H9 (cell line): ENCODE measurements at regions not wholly inside any gene's neighbourhood (a gene's known extent, or its start where the extent isn't known, plus 50 kb on each side); places are given as distances from the start of the nearest gene placed in this dataset.

Experiments used
- DNase-seq: peaks from one replicate; pipeline ENCODE4 v3.0.0-alpha.2; 2017
- H2AFZ ChIP-seq: one replicate; pipeline ENCODE4 v1.6.1; 2013; ENCODE audit warnings: mild to moderate bottlenecking, low read length, control low read depth, moderate library complexity
- H2AK5ac ChIP-seq: 2 replicates; pipeline ENCODE4 v1.6.1; 2013; ENCODE audit warnings: low read length, control low read depth, mixed read lengths; ENCODE audit not compliant: insufficient read length
- H2BK120ac ChIP-seq: one replicate; pipeline ENCODE4 v1.6.1; 2013; ENCODE audit warnings: low read depth, mild to moderate bottlenecking, low read length, control low read depth, inconsistent platforms; ENCODE audit not compliant: poor library complexity, severe bottlenecking
- H2BK12ac ChIP-seq: 2 replicates; pipeline ENCODE4 v1.6.1; 2013; ENCODE audit warnings: low read length, control low read depth, mixed read lengths, low read depth; ENCODE audit not compliant: insufficient read length
- H2BK15ac ChIP-seq: 2 replicates; pipeline ENCODE4 v1.6.1; 2013; ENCODE audit warnings: low read depth, low read length, control low read depth
- H2BK20ac ChIP-seq: one replicate; pipeline ENCODE4 v1.6.1; 2013; ENCODE audit warnings: low read depth, mild to moderate bottlenecking, low read length, control low read depth, inconsistent platforms; ENCODE audit not compliant: poor library complexity, severe bottlenecking
- H2BK5ac ChIP-seq: 2 replicates; pipeline ENCODE4 v1.6.1; 2013; ENCODE audit warnings: low read length, control low read depth, mixed read lengths; ENCODE audit not compliant: insufficient read length
- H3K14ac ChIP-seq: 2 replicates; pipeline ENCODE4 v1.6.1; 2013; ENCODE audit warnings: low read length, control low read depth; ENCODE audit not compliant: insufficient read depth
- H3K18ac ChIP-seq: 2 replicates; pipeline ENCODE4 v1.6.1; 2013; ENCODE audit warnings: low read depth, mild to moderate bottlenecking, mixed read lengths, low read length, control low read depth; ENCODE audit not compliant: insufficient read length
- H3K23ac ChIP-seq: 2 replicates; pipeline ENCODE4 v1.6.1; 2013; ENCODE audit warnings: low read length, control low read depth, mixed read lengths, low read depth; ENCODE audit not compliant: insufficient read length
- H3K23me2 ChIP-seq: 2 replicates; pipeline ENCODE4 v1.6.1; 2013; ENCODE audit warnings: low read depth, mild to moderate bottlenecking, mixed read lengths, low read length, control low read depth; ENCODE audit not compliant: insufficient read length, poor library complexity, severe bottlenecking
- H3K27ac ChIP-seq: 2 replicates; pipeline ENCODE4 v1.5.1; 2013; ENCODE audit warnings: low read length, control low read depth, mixed read lengths, low read depth; ENCODE audit not compliant: insufficient read length
- H3K27me3 ChIP-seq: 2 replicates; pipeline ENCODE4 v1.6.1; 2013; ENCODE audit warnings: low read length, control low read depth, inconsistent platforms; ENCODE audit not compliant: insufficient read depth
- H3K4ac ChIP-seq: 2 replicates; pipeline ENCODE4 v1.6.1; 2013; ENCODE audit warnings: low read depth, mild to moderate bottlenecking, control low read depth, inconsistent platforms, low read length, moderate library complexity
- H3K4me1 ChIP-seq: 2 replicates; pipeline ENCODE4 v1.6.1; 2013; ENCODE audit warnings: low read length, control low read depth, inconsistent platforms; ENCODE audit not compliant: insufficient read depth
- H3K4me2 ChIP-seq: 2 replicates; pipeline ENCODE4 v1.6.1; 2013; ENCODE audit warnings: low read length, control low read depth, mixed read lengths; ENCODE audit not compliant: insufficient read length, insufficient read depth
- H3K56ac ChIP-seq: 2 replicates; pipeline ENCODE4 v1.6.1; 2013; ENCODE audit warnings: low read depth, mild to moderate bottlenecking, mixed read lengths, low read length, control low read depth; ENCODE audit not compliant: insufficient read length
- H3K79me1 ChIP-seq: 2 replicates; pipeline ENCODE4 v1.6.1; 2013; ENCODE audit warnings: low read depth, mild to moderate bottlenecking, moderate library complexity, low read length, control low read depth, inconsistent platforms; ENCODE audit not compliant: insufficient read depth, poor library complexity, severe bottlenecking
- H3K79me2 ChIP-seq: 2 replicates; pipeline ENCODE4 v1.6.1; 2013; ENCODE audit warnings: low read length, control low read depth, inconsistent platforms; ENCODE audit not compliant: insufficient read depth
- H3K9ac ChIP-seq: 2 replicates; pipeline ENCODE4 v1.6.1; 2013; ENCODE audit warnings: low read length, control low read depth, mixed read lengths; ENCODE audit not compliant: insufficient read length; ENCODE audit errors: extremely low read depth
- H3K9me3 ChIP-seq: one replicate; pipeline ENCODE4 v1.6.1; 2013; ENCODE audit warnings: low read depth, low read length, inconsistent platforms; ENCODE audit not compliant: control insufficient read depth
- H3T11ph ChIP-seq: one replicate; pipeline ENCODE4 v1.6.1; 2013; ENCODE audit warnings: mild to moderate bottlenecking, low read length, control low read depth, inconsistent platforms
- H4K20me1 ChIP-seq: one replicate; pipeline ENCODE4 v1.6.1; 2013; ENCODE audit not compliant: control insufficient read depth, insufficient read length, insufficient read depth
- H4K5ac ChIP-seq: 2 replicates; pipeline ENCODE4 v1.6.1; 2013; ENCODE audit warnings: low read depth, mild to moderate bottlenecking, mixed read lengths, low read length, control low read depth; ENCODE audit not compliant: insufficient read length
- H4K8ac ChIP-seq: replicated peaks from 2 replicates; pipeline ENCODE4 v1.6.1; 2013; ENCODE audit warnings: low read length, control low read depth, mixed read lengths, low read depth; ENCODE audit not compliant: insufficient read length
- H4K91ac ChIP-seq: 2 replicates; pipeline ENCODE4 v1.6.1; 2013; ENCODE audit warnings: low read depth, mild to moderate bottlenecking, moderate library complexity, mixed read lengths, low read length, control low read depth; ENCODE audit not compliant: insufficient read length
- H3K27ac Mint-ChIP-seq, 3 experiments: 2 replicates in 2 of 3; 3 replicates in 1 of 3; pipeline ENCODE4 v1.8.0; 2020 to 2021; ENCODE audit warnings: mixed read lengths in 3 of 3, mild to moderate bottlenecking in 1 of 3, moderate library complexity in 1 of 3
- H3K27me3 Mint-ChIP-seq: 2 replicates; pipeline ENCODE4 v1.8.0; 2021; ENCODE audit warnings: low read depth, mild to moderate bottlenecking, moderate library complexity, mixed read lengths
- H3K36me3 Mint-ChIP-seq, 3 experiments: 2 replicates in 2 of 3; 3 replicates in 1 of 3; pipeline ENCODE4 v1.8.0; 2020 to 2021; ENCODE audit warnings: low read depth in 3 of 3, mixed read lengths in 3 of 3; ENCODE audit not compliant: insufficient read depth in 1 of 3
- H3K4me1 Mint-ChIP-seq, 2 experiments: 2 replicates each; pipeline ENCODE4 v1.8.0; 2020; ENCODE audit warnings: mixed read lengths in 2 of 2
- H3K4me3 Mint-ChIP-seq, 2 experiments: 2 replicates in 1 of 2; 3 replicates in 1 of 2; pipeline ENCODE4 v1.8.0; 2020 to 2021; ENCODE audit warnings: mild to moderate bottlenecking in 2 of 2, mixed read lengths in 2 of 2, moderate library complexity in 1 of 2
- H3K9me3 Mint-ChIP-seq, 2 experiments: 2 replicates in 1 of 2; 3 replicates in 1 of 2; pipeline ENCODE4 v1.8.0; 2020; ENCODE audit warnings: mild to moderate bottlenecking in 2 of 2, mixed read lengths in 2 of 2, moderate library complexity in 1 of 2
- WGBS: extraction: QIAGEN DNeasy Blood & Tissue Kit; methylation state at CpG from one replicate; pipeline ENCODE4 v1.1.7; 2013; ENCODE audit warnings: missing lambda C conversion rate, low lambda C conversion rate, mixed read lengths; ENCODE audit not compliant: insufficient read length; ENCODE audit errors: extremely low coverage; 5-methylcytosine and 5-hydroxymethylcytosine counted together
- TF ChIP-seq, protein P1 (sequence below): fragments of 200-600 bp; sonication (generic); conservative IDR thresholded peaks from 3 replicates; pipeline ENCODE4 v1.8.0; 2021; ENCODE audit warnings: antibody characterized with exemption, mild to moderate bottlenecking

DNA sequence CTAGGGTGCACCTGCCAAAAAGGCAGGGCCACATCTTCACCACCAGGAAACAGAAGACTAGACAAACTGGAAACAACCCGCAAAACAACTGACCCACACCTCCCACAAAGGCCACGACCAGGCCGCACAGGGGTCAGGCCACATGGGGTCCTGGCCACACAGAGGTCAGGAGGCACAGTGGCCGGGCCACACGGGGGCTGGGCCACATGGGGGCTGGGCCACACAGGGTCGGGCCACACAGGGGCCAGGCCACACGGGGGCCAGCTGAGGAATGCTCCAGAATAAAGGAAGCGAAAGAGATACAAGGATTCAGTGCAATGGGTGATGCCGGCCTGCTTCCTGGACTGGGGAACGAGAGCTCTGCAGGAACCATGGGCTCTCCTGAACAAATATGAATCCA is 91.6 kb downstream of the OLFM1 start:
- H3K4ac ChIP-seq: no peak overlapping the region
- H2BK20ac ChIP-seq: no peak overlapping the region
- no peaks in the 10 kb centered on the region for H3K4me1 Mint-ChIP-seq
- H3K4me3 Mint-ChIP-seq: no peak overlapping the region
- H2BK15ac ChIP-seq: no peak overlapping the region
- no peak overlapping the region for H3T11ph ChIP-seq
- no peak for DNase-seq
- no peak overlapping the region for H3K27ac ChIP-seq
- H3K4me2 ChIP-seq: no peak overlapping the region
- H3K27me3 ChIP-seq: no peaks in the 10 kb centered on the region
- H2AK5ac ChIP-seq: no peak overlapping the region
- H3K79me1 ChIP-seq: no peaks in the 10 kb centered on the region
- H4K20me1 ChIP-seq: no peaks in the 10 kb centered on the region
- no peaks in the 10 kb centered on the region for H3K4me1 ChIP-seq
- no CpG with 5 or more reads among the region's 10 CpGs for WGBS
- H2BK120ac ChIP-seq: no peak overlapping the region
- no peak overlapping the region for H4K8ac ChIP-seq
- H3K36me3 Mint-ChIP-seq: no peaks in the 10 kb centered on the region
- no peaks in the 10 kb centered on the region for H3K9me3 ChIP-seq
- no peak overlapping the region for H3K23ac ChIP-seq
- H3K56ac ChIP-seq: no peak overlapping the region
- peak overlapping the region; percentile 51 to 94 (median 68); a peak in 3 of 7 replicates for H3K27ac Mint-ChIP-seq
- no peaks in the 10 kb centered on the region for H3K9me3 Mint-ChIP-seq
- no peak overlapping the region for H2BK5ac ChIP-seq
- H3K23me2 ChIP-seq: no peaks in the 10 kb centered on the region
- no peak overlapping the region for H3K18ac ChIP-seq
- peak overlapping the region; percentile 21; the same call in 1 of the 2 replicates for H3K14ac ChIP-seq
- H2BK12ac ChIP-seq: no peak overlapping the region
- H4K91ac ChIP-seq: no peak overlapping the region
- no peaks in the 10 kb centered on the region for H3K27me3 Mint-ChIP-seq
- no peaks in the 10 kb centered on the region for H3K79me2 ChIP-seq
- H4K5ac ChIP-seq: no peak overlapping the region
- no peak overlapping the region for H3K9ac ChIP-seq
- TF ChIP-seq, protein P1, sequence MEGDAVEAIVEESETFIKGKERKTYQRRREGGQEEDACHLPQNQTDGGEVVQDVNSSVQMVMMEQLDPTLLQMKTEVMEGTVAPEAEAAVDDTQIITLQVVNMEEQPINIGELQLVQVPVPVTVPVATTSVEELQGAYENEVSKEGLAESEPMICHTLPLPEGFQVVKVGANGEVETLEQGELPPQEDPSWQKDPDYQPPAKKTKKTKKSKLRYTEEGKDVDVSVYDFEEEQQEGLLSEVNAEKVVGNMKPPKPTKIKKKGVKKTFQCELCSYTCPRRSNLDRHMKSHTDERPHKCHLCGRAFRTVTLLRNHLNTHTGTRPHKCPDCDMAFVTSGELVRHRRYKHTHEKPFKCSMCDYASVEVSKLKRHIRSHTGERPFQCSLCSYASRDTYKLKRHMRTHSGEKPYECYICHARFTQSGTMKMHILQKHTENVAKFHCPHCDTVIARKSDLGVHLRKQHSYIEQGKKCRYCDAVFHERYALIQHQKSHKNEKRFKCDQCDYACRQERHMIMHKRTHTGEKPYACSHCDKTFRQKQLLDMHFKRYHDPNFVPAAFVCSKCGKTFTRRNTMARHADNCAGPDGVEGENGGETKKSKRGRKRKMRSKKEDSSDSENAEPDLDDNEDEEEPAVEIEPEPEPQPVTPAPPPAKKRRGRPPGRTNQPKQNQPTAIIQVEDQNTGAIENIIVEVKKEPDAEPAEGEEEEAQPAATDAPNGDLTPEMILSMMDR: no peak
- no peak overlapping the region for H2AFZ ChIP-seq
